MM.1S (cell line): ENCODE measurements at regions not wholly inside any gene's neighbourhood (a gene's known extent, or its start where the extent isn't known, plus 50 kb on each side); places are given as distances from the start of the nearest gene placed in this dataset.

ENCODE experiments used
- CTCF ChIP-seq: fragments of 300-600 bp; sonication (generic); IDR thresholded peaks from 2 replicates; pipeline ENCODE4 v1.5.1; 2016; ENCODE audit warnings: antibody characterized with exemption, low read length, mixed read lengths
- EZH2 ChIP-seq: fragments of 300-600 bp; sonication (generic); optimal IDR thresholded peaks from 2 replicates; pipeline ENCODE3; 2017; ENCODE audit warnings: low read depth, mild to moderate bottlenecking, antibody characterized with exemption, low read length, mixed read lengths
- EZH2phosphoT487 ChIP-seq: fragments of 300-600 bp; sonication (generic); IDR thresholded peaks from 2 replicates; pipeline ENCODE4 v1.6.1; 2018; ENCODE audit warnings: antibody characterized with exemption, low read length

GRCh38 chr4:156182269-156182668 lies 228.6 kb upstream of the CTSO start:
- no peak for TF ChIP-seq EZH2phosphoT487
- TF ChIP-seq CTCF: no peak
- TF ChIP-seq EZH2: no peak
